ENCODE measurements at regions not wholly inside any gene's neighbourhood (a gene's known extent, or its start where the extent isn't known, plus 50 kb on each side); places are given as distances from the start of the nearest gene placed in this dataset.
"Not testable (repeated sequence)": the region's sequence is repeated elsewhere in the genome, so short reads cannot be mapped to it uniquely, and the experiment has no call there.

GRCh38 chr5:40227366-40227765, 452.3 kb upstream of the PTGER4 start:
- H3K27ac ChIP-seq (ENCODE audit: low read depth in 2 of 2, low read length in 2 of 2): no peak overlapping the region
- H3K9me3 ChIP-seq (ENCODE audit: control insufficient read depth in 2 of 3, insufficient read depth in 1 of 3, low read length in 3 of 3): no peaks in the 10 kb centered on the region
- no peak for TF ChIP-seq CTCF (IDR thresholded peaks at IDR 0.05; ENCODE audit: borderline replicate concordance, extremely low read depth, insufficient read depth)
- H3K27me3 ChIP-seq (ENCODE audit: control insufficient read depth, insufficient read depth, low read length): no peaks in the 10 kb centered on the region
- no peak for FAIRE-seq
- no peak for DNase-seq
- no peaks in the 10 kb centered on the region for H3K36me3 ChIP-seq (ENCODE audit: control insufficient read depth in 2 of 3, insufficient read depth in 3 of 3, low read length in 3 of 3)
- intact Hi-C loops (cut with DNase I): no loop called here
- H3K4me1 ChIP-seq (ENCODE audit: control insufficient read depth in 2 of 3, insufficient read depth in 2 of 3, low read depth in 1 of 3, low read length in 3 of 3): no peaks in the 10 kb centered on the region
- H3K9ac ChIP-seq (ENCODE audit: low read length in 3 of 3): no peak overlapping the region
- no peak overlapping the region for H3K4me3 ChIP-seq (ENCODE audit: low read length in 3 of 3)

DNA sequence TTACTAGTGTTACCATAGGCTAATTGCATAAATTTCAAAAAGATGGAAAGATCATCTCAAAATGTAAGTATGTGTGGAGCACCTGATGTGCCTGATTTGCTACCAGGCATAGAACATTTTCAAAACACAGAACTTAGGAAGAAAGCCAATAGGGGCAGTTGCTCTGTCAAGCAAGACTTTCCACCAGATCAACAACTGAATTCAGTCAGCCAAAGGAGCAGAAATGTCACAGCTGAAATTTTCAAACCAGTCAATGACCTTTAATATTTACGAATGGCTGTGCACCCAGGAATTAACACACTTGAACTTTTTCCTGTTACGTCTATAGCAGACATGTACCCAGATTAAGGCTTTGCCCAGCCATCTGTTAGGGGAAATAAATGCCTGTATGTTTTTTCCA, 452.8 kb upstream of the PTGER4 start:
- no peak for FAIRE-seq
- no peak overlapping the region for H3K27ac ChIP-seq (ENCODE audit: low read depth in 2 of 2, low read length in 2 of 2)
- H3K4me1 ChIP-seq (ENCODE audit: control insufficient read depth in 2 of 3, insufficient read depth in 2 of 3, low read depth in 1 of 3, low read length in 3 of 3): no peaks in the 10 kb centered on the region
- DNase-seq: peak in 1 of 5 donors; percentile 11
- H3K27me3 ChIP-seq (ENCODE audit: control insufficient read depth, insufficient read depth, low read length): no peaks in the 10 kb centered on the region
- TF ChIP-seq CTCF (IDR thresholded peaks at IDR 0.05; ENCODE audit: borderline replicate concordance, extremely low read depth, insufficient read depth): no peak
- H3K4me3 ChIP-seq (ENCODE audit: low read length in 3 of 3): no peak overlapping the region
- intact Hi-C loops (cut with DNase I): no loop called here
- H3K9me3 ChIP-seq (ENCODE audit: control insufficient read depth in 2 of 3, insufficient read depth in 1 of 3, low read length in 3 of 3): no peaks in the 10 kb centered on the region
- H3K9ac ChIP-seq (ENCODE audit: low read length in 3 of 3): no peak overlapping the region
- no peaks in the 10 kb centered on the region for H3K36me3 ChIP-seq (ENCODE audit: control insufficient read depth in 2 of 3, insufficient read depth in 3 of 3, low read length in 3 of 3)

- DNase-seq; H3K4me1 ChIP-seq (ENCODE audit: control insufficient read depth in 2 of 3, insufficient read depth in 2 of 3, low read depth in 1 of 3, low read length in 3 of 3); FAIRE-seq; H3K27ac ChIP-seq (ENCODE audit: low read depth in 2 of 2, low read length in 2 of 2); H3K27me3 ChIP-seq (ENCODE audit: control insufficient read depth, insufficient read depth, low read length); H3K4me3 ChIP-seq (ENCODE audit: low read length in 3 of 3); H3K9ac ChIP-seq (ENCODE audit: low read length in 3 of 3); H3K36me3 ChIP-seq (ENCODE audit: control insufficient read depth in 2 of 3, insufficient read depth in 3 of 3, low read length in 3 of 3); intact Hi-C loops (cut with DNase I); H3K9me3 ChIP-seq (ENCODE audit: control insufficient read depth in 2 of 3, insufficient read depth in 1 of 3, low read length in 3 of 3): not testable (repeated sequence)
These were observed 454.6 kb upstream of the PTGER4 start for GRCh38 chr5:40225147-40225546.

- no peaks in the 10 kb centered on the region for H3K36me3 ChIP-seq (ENCODE audit: control insufficient read depth in 2 of 3, insufficient read depth in 3 of 3, low read length in 3 of 3)
- H3K4me1 ChIP-seq (ENCODE audit: control insufficient read depth in 2 of 3, insufficient read depth in 2 of 3, low read depth in 1 of 3, low read length in 3 of 3): no peaks in the 10 kb centered on the region
- no peak overlapping the region for H3K4me3 ChIP-seq (ENCODE audit: low read length in 3 of 3)
- DNase-seq (no peak), FAIRE-seq (no peak)
- H3K27ac ChIP-seq (ENCODE audit: low read depth in 2 of 2, low read length in 2 of 2): no peak overlapping the region
- intact Hi-C loops (cut with DNase I): no loop called here
- no peaks in the 10 kb centered on the region for H3K9me3 ChIP-seq (ENCODE audit: control insufficient read depth in 2 of 3, insufficient read depth in 1 of 3, low read length in 3 of 3)
- H3K27me3 ChIP-seq (ENCODE audit: control insufficient read depth, insufficient read depth, low read length): no peaks in the 10 kb centered on the region
- H3K9ac ChIP-seq (ENCODE audit: low read length in 3 of 3): no peak overlapping the region
- TF ChIP-seq CTCF (IDR thresholded peaks at IDR 0.05; ENCODE audit: borderline replicate concordance, extremely low read depth, insufficient read depth): no peak
These were observed 455.3 kb upstream of the PTGER4 start for GRCh38 chr5:40224421-40224820.
